HFFc6 (cell line): ENCODE measurements at regions not wholly inside any gene's neighbourhood (a gene's known extent, or its start where the extent isn't known, plus 50 kb on each side); places are given as distances from the start of the nearest gene placed in this dataset.

ENCODE experiments used
- DNase-seq: peaks from one replicate; pipeline ENCODE4 v3.0.0-alpha.2; 2018
- H3K27ac Mint-ChIP-seq: 2 replicates; pipeline ENCODE4 v1.8.0; 2020; ENCODE audit warnings: mild to moderate bottlenecking, mixed read lengths
- H3K27me3 Mint-ChIP-seq: 2 replicates; pipeline ENCODE4 v1.8.0; 2021; ENCODE audit warnings: mild to moderate bottlenecking, moderate library complexity, mixed read lengths; ENCODE audit not compliant: insufficient read depth
- H3K36me3 Mint-ChIP-seq: 2 replicates; pipeline ENCODE4 v1.8.0; 2021; ENCODE audit warnings: low read depth, mixed read lengths
- H3K4me1 Mint-ChIP-seq: 2 replicates; pipeline ENCODE4 v1.8.0; 2020; ENCODE audit warnings: low read depth, mixed read lengths
- H3K4me3 Mint-ChIP-seq: 2 replicates; pipeline ENCODE4 v1.8.0; 2020; ENCODE audit warnings: mild to moderate bottlenecking, moderate library complexity, mixed read lengths
- H3K9me3 Mint-ChIP-seq: 2 replicates; pipeline ENCODE4 v1.8.0; 2020; ENCODE audit warnings: mild to moderate bottlenecking, mixed read lengths
- TF ChIP-seq, protein P1 (sequence below): fragments of 200-600 bp; sonication (generic); IDR thresholded peaks from 2 replicates; pipeline ENCODE4 v1.5.0; 2021; ENCODE audit warnings: antibody characterized with exemption, mild to moderate bottlenecking

DNA sequence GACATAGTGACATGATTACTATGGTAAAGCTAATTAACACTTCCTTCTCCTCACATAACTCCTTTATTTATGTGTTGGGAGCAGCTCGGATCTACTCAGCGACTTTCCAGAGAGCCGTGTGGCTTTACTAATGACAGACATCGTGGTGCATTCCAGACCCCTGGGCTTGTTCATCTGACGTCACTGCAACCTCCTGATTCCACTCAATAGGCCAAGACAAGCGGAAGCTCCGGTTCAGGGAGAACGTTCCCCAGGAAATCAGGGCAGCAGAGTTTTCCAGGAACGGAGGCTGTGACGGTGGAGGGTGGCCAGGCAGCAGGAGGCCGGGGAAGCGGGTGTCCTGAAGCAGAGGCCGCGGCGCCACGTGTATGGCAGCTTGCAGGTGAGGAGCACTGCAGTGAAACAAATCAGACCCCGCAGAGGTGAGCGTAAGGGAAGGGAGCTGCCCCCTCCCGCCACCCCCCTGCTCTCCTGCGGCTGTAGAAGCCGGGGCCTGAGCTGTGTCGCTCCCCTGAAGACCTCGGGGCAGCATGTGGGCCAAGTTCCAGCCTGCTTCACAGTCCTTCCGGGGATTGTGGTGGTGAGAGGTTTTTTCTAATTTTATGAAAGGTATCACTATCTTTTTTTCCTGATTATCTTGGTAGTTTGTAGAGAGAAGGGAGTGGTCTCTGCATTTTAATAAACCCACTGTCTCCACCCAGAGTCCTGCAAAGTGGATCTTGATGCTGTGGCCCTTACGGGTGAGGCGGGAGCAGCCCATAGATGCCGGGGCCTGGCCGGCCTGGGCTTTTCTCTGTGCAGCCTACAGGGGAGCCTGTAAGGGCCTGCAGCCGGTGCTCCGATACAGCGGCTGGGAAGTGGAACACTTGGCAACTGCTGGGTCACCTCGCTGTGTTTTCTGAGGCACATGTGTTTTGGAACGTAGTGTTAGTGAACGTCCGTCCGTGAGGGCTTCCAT lies 220.4 kb upstream of the IRX4 start:
- H3K4me1 Mint-ChIP-seq = no peaks in the 10 kb centered on the region
- TF ChIP-seq, protein P1, sequence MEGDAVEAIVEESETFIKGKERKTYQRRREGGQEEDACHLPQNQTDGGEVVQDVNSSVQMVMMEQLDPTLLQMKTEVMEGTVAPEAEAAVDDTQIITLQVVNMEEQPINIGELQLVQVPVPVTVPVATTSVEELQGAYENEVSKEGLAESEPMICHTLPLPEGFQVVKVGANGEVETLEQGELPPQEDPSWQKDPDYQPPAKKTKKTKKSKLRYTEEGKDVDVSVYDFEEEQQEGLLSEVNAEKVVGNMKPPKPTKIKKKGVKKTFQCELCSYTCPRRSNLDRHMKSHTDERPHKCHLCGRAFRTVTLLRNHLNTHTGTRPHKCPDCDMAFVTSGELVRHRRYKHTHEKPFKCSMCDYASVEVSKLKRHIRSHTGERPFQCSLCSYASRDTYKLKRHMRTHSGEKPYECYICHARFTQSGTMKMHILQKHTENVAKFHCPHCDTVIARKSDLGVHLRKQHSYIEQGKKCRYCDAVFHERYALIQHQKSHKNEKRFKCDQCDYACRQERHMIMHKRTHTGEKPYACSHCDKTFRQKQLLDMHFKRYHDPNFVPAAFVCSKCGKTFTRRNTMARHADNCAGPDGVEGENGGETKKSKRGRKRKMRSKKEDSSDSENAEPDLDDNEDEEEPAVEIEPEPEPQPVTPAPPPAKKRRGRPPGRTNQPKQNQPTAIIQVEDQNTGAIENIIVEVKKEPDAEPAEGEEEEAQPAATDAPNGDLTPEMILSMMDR = no peak
- no peak overlapping the region for H3K27ac Mint-ChIP-seq
- no peak overlapping the region for H3K4me3 Mint-ChIP-seq
- no peaks in the 10 kb centered on the region for H3K36me3 Mint-ChIP-seq
- no peak for DNase-seq
- peaks cover 14% of the 10 kb centered on the region for H3K9me3 Mint-ChIP-seq
- no peaks in the 10 kb centered on the region for H3K27me3 Mint-ChIP-seq

DNA sequence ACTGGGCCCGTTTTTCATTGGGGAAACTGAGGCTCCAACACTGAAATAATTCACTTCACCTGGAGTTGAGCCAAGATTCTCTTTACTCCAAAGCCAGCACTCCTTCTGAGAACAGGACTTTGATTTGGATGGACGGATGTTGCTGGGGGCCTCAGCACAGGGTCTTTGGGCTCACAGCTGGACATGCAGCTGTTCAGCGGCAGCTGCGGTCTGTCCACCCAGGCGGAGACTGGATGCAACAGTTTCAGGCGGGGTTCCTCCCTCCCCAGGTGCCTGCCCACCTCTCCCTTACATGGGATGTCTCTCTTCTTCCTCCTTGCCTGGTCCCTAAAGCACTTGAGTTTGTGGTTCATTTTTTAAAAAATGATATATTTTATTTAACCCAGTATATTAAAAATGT lies 219.0 kb upstream of the IRX4 start:
- Mint-ChIP-seq H3K4me3 (no peak overlapping the region), H3K9me3 (peaks cover 29% of the 10 kb centered on the region), H3K36me3 (no peaks in the 10 kb centered on the region), H3K4me1 (no peaks in the 10 kb centered on the region), H3K27ac (no peak overlapping the region), H3K27me3 (no peaks in the 10 kb centered on the region)
- DNase-seq = no peak
- TF ChIP-seq, protein P1 = no peak

GRCh38 chr5:2096887-2097505 lies 214.3 kb upstream of the IRX4 start:
- no peak for DNase-seq
- Mint-ChIP-seq H3K9me3 (peaks cover 43% of the 10 kb centered on the region), H3K27ac (no peak overlapping the region), H3K4me3 (no peak overlapping the region), H3K27me3 (no peaks in the 10 kb centered on the region), H3K36me3 (no peaks in the 10 kb centered on the region), H3K4me1 (peaks cover 7% of the 10 kb centered on the region)
- TF ChIP-seq, protein P1 = no peak

GRCh38 chr5:2095011-2095410 lies 212.3 kb upstream of the IRX4 start:
- TF ChIP-seq, protein P1 = no peak
- no peaks in the 10 kb centered on the region for H3K27me3 Mint-ChIP-seq
- H3K9me3 Mint-ChIP-seq = peaks cover 34% of the 10 kb centered on the region
- H3K27ac Mint-ChIP-seq = no peak overlapping the region
- H3K4me1 Mint-ChIP-seq = peaks cover 7% of the 10 kb centered on the region
- DNase-seq = no peak
- no peak overlapping the region for H3K4me3 Mint-ChIP-seq
- no peaks in the 10 kb centered on the region for H3K36me3 Mint-ChIP-seq

DNA sequence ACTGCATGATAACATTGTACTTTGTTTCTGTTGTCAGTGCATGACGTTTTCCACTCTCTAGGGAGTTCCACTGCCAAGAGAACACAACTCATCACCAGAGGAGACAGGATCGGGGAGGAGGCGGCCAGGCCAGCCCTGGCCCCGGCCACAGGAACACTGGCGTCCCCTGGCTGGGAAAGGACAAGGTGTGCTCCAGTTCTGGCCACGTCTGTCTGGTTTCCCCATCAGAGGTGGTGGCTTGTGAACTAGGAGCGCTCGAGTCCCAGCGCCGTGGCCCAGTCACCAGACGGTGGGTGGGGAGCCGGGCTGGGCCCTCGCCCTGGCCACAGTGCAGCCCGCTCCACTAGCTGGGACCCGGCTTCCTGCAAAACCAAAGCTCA lies 211.9 kb upstream of the IRX4 start:
- peaks cover 30% of the 10 kb centered on the region for H3K9me3 Mint-ChIP-seq
- H3K36me3 Mint-ChIP-seq = no peaks in the 10 kb centered on the region
- peaks cover 7% of the 10 kb centered on the region for H3K4me1 Mint-ChIP-seq
- no peak for DNase-seq
- TF ChIP-seq, protein P1 = no peak
- no peak overlapping the region for H3K4me3 Mint-ChIP-seq
- no peak overlapping the region for H3K27ac Mint-ChIP-seq
- no peaks in the 10 kb centered on the region for H3K27me3 Mint-ChIP-seq
